ACC112 (cell line): ENCODE measurements at regions not wholly inside any gene's neighbourhood (a gene's known extent, or its start where the extent isn't known, plus 50 kb on each side); places are given as distances from the start of the nearest gene placed in this dataset.

Source experiments
- H2AFZ ChIP-seq: fragments of 200-600 bp; sonication (generic); one replicate; pipeline ENCODE4 v1.6.0; 2017; ENCODE audit warnings: antibody characterized with exemption, low read length; ENCODE audit not compliant: unreplicated experiment
- H3K27ac ChIP-seq: fragments of 200-600 bp; sonication (generic); 2 replicates; pipeline ENCODE4 v1.5.1; 2014; ENCODE audit warnings: low read depth, mild to moderate bottlenecking, antibody characterized with exemption, low read length, moderate library complexity
- H3K27me3 ChIP-seq: fragments of 200-600 bp; sonication (generic); 2 replicates; pipeline ENCODE4 v1.6.1; 2014; ENCODE audit warnings: mild to moderate bottlenecking, antibody characterized with exemption, low read length, moderate library complexity, mixed read lengths; ENCODE audit not compliant: insufficient read depth
- H3K36me3 ChIP-seq: fragments of 200-600 bp; sonication (generic); 2 replicates; pipeline ENCODE4 v1.6.1; 2016; ENCODE audit warnings: mild to moderate bottlenecking, antibody characterized with exemption, low read length, moderate library complexity, mixed read lengths; ENCODE audit not compliant: insufficient read depth
- H3K4me1 ChIP-seq: fragments of 200-600 bp; sonication (generic); one replicate; pipeline ENCODE4 v1.6.1; 2016; ENCODE audit warnings: low read length, mixed read lengths; ENCODE audit not compliant: insufficient read depth, unreplicated experiment, control insufficient read depth
- H3K4me3 ChIP-seq: fragments of 200-600 bp; sonication (generic); 2 replicates; pipeline ENCODE4 v1.5.1; 2014; ENCODE audit warnings: mild to moderate bottlenecking, low read depth, low read length
- H3K79me2 ChIP-seq: fragments of 200-600 bp; sonication (generic); one replicate; pipeline ENCODE4 v1.6.0; 2016; ENCODE audit warnings: low read length; ENCODE audit not compliant: control insufficient read depth, unreplicated experiment, insufficient read depth

DNA sequence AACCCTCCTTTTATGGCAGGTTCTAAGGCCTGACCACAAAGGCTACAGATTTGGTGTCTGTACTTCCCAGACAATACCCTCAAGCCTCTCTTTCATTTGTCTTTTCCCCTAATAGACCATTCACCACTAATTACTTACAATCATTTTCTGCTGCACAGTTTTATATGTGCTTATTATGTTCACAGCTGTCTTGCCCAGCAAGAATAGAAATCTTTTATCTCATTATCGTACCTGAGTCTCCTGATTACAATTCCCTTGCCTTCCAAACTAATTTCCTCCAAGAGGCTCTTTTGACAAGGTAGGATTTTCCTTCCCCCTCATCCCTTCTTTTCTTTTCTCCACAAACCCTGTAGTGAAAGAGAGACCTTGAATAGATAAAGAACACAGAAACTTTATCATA, 352.5 kb upstream of the FMR1 start:
- Histone ChIP-seq H3K4me3 (no peak overlapping the region), H3K79me2 (no peaks in the 10 kb centered on the region), H3K27me3 (no peaks in the 10 kb centered on the region), H3K4me1 (no peaks in the 10 kb centered on the region), H2AFZ (no peak overlapping the region), H3K27ac (no peak overlapping the region), H3K36me3 (no peaks in the 10 kb centered on the region)

DNA sequence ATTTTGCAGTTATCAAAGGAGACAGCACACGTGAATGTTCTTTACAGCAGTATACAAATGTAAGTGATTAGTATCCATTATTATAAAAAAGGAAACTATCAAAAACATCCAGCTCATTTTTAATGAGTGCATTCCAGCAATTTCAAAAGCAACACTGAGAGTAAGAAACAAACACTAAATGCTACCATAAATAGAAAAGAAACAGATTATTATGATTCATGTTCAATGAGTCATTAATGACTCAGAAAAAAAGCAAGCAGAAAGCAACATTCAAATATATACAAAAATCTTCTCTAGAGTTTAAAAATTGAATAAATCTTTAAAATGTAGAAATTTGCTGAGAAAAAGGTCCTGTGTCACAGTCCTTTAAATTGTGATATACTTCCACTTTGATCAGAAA, 346.5 kb upstream of the FMR1 start:
- no peaks in the 10 kb centered on the region for H3K27me3 ChIP-seq
- no peak overlapping the region for H3K27ac ChIP-seq
- H2AFZ ChIP-seq: no peak overlapping the region

GRCh38 chrX:147570483-147570882, 341.2 kb upstream of the FMR1 start:
- H3K27me3 ChIP-seq: no peaks in the 10 kb centered on the region
- no peak overlapping the region for H3K27ac ChIP-seq
- no peaks in the 10 kb centered on the region for H3K4me1 ChIP-seq
- H2AFZ ChIP-seq: no peak overlapping the region
- no peaks in the 10 kb centered on the region for H3K36me3 ChIP-seq
- no peaks in the 10 kb centered on the region for H3K79me2 ChIP-seq
- no peak overlapping the region for H3K4me3 ChIP-seq

More for the DNA sequence above, 346.5 kb upstream of the FMR1 start:
- no peaks in the 10 kb centered on the region for H3K79me2 ChIP-seq
- H3K4me1 ChIP-seq: no peaks in the 10 kb centered on the region
- H3K36me3 ChIP-seq: no peaks in the 10 kb centered on the region
- no peak overlapping the region for H3K4me3 ChIP-seq

GRCh38 chrX:147573266-147573665, 338.5 kb upstream of the FMR1 start:
- no peak overlapping the region for H2AFZ ChIP-seq
- H3K27me3 ChIP-seq: no peaks in the 10 kb centered on the region
- no peaks in the 10 kb centered on the region for H3K36me3 ChIP-seq
- H3K4me1 ChIP-seq: no peaks in the 10 kb centered on the region
- no peak overlapping the region for H3K4me3 ChIP-seq
- no peak overlapping the region for H3K27ac ChIP-seq
- H3K79me2 ChIP-seq: no peaks in the 10 kb centered on the region

DNA sequence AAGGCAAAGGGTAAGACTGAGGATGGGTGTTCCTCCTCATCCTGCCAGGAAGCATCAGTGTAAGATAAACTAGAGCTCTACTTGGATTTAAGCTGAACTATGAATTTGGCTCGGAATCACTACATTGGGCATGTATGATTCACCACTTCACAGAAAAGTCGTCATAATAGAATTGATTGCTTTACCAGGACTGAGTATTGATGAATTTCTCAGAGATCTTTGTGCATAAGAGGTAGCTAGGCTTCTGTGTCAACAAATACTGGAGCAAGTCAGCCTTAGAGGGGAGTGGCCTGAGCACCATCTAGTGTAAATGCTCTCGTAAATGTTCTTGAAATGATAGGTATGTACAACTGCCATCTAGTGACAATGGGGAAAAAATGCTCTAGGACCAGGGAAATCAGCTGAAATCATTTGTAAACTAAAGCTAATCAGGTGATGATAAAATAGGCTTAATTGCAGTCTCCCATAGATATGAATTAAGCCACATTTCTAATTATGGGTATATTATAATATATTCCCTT, 309.5 kb upstream of the FMR1 start:
- no peak overlapping the region for H2AFZ ChIP-seq
- no peaks in the 10 kb centered on the region for H3K27me3 ChIP-seq
- H3K4me3 ChIP-seq: no peak overlapping the region
- no peaks in the 10 kb centered on the region for H3K4me1 ChIP-seq
- no peaks in the 10 kb centered on the region for H3K79me2 ChIP-seq
- no peaks in the 10 kb centered on the region for H3K36me3 ChIP-seq
- H3K27ac ChIP-seq: no peak overlapping the region

- Histone ChIP-seq H3K4me3 (no peak overlapping the region), H3K27me3 (no peaks in the 10 kb centered on the region), H3K79me2 (no peaks in the 10 kb centered on the region), H3K27ac (no peak overlapping the region), H3K4me1 (no peaks in the 10 kb centered on the region), H2AFZ (no peak overlapping the region), H3K36me3 (no peaks in the 10 kb centered on the region)
Measured at GRCh38 chrX:147626605-147627004, 285.1 kb upstream of the FMR1 start.

DNA sequence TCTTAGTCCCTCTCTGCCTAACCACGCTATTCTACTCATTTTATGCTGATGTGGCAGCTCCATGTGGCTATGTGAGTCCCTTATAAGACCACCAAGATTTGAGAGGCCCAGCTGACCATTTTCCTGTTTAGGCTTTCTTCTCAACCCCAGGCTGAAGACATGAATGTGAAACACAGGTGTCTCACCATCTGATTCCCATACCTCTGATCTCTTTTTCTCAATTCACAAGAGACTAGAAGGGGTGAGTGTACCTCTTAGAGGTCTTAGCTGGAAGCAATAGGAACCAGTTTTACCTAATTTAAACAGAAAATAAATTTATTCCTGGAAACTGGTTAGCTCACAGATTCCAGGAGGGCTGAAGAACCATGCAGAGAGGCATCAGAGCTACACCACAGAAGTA, 276.5 kb upstream of the FMR1 start:
- Histone ChIP-seq H3K36me3 (no peaks in the 10 kb centered on the region), H3K4me1 (no peaks in the 10 kb centered on the region), H2AFZ (no peak overlapping the region), H3K27ac (no peak overlapping the region), H3K4me3 (no peak overlapping the region), H3K79me2 (no peaks in the 10 kb centered on the region), H3K27me3 (no peaks in the 10 kb centered on the region)

DNA sequence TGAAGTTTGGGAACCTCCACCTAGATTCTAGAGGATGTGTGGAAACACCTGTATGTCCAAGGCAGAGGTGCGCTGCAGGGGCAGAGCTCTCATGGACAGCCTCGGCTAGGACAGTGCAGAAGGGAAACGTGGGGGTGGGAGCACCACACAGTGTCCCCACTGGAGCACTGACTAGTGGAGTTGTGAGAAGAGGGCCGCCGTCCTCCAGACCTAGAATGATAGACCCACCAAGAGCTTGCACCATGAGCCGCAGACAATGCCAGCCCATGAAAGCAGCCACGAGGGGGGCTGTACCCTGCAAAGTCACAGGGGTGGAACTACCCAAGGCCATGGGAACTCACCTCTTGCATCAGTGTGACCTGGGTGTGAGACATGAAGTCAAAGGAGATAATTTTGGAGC, 274.5 kb upstream of the FMR1 start:
- no peaks in the 10 kb centered on the region for H3K27me3 ChIP-seq
- H3K4me1 ChIP-seq: no peaks in the 10 kb centered on the region
- no peak overlapping the region for H3K27ac ChIP-seq

DNA sequence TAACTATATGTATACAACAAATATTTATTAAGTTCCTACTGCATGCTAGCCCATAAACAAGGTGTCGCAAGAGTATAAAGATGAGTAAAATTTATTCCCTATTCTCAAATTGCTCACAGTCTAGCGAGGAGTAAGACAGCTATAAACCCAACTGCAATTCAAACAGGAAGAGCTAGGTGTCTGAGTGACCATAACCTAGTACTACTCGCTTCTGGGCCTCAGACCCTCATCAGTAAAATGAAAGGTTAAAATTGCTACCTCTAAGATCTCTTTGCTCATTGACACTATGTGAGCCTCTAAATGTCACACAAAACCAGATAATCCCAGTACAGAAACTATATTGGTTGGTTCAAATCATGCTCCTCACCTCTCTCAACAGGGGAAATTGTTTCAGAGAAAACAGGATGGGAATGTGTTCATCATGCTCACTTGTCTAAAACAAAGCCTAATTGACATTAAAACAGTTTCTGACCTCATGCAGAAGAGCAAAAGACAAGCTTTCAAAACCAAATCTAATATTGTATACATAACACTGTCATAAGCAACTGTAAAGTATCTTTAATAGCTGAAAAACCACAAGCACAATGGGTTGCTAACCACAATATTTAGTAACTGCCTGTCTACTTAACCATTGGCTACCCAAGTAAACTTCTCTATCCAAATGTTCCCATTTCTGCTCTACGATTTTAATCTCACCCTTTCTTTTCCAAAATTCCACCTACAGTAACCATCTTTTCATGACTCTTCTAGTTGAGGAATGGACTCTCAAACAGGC, 264.6 kb upstream of the FMR1 start:
- Histone ChIP-seq H3K27me3 (no peaks in the 10 kb centered on the region), H2AFZ (no peak overlapping the region), H3K27ac (no peak overlapping the region), H3K4me3 (no peak overlapping the region), H3K79me2 (no peaks in the 10 kb centered on the region), H3K36me3 (no peaks in the 10 kb centered on the region), H3K4me1 (no peaks in the 10 kb centered on the region)

More for the DNA sequence above, 274.5 kb upstream of the FMR1 start:
- Histone ChIP-seq H3K79me2 (no peaks in the 10 kb centered on the region), H3K4me3 (no peak overlapping the region), H3K36me3 (no peaks in the 10 kb centered on the region), H2AFZ (no peak overlapping the region)

DNA sequence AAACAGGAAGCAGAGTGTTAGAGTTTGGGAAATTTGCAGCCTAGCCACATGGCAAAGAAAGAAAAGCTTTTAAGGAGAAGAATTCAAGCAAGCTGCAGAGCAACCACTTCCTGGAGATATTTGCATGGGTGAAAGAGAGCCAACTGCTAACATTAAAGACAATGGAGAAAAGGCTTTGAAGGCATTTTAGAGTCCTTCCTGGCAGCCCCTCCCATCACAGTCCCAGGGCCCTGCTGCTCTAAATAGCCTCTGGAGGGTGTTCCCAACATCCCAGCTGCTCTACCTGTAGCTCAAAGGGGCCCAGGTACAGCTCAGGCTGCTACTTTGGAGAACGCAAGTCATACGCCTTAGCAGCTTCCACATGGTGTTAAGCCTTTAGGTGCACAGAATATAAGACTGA, 235.9 kb upstream of the FMR1 start:
- no peaks in the 10 kb centered on the region for H3K27me3 ChIP-seq
- no peaks in the 10 kb centered on the region for H3K4me1 ChIP-seq
- H2AFZ ChIP-seq: no peak overlapping the region
- no peaks in the 10 kb centered on the region for H3K79me2 ChIP-seq
- no peak overlapping the region for H3K27ac ChIP-seq
- no peaks in the 10 kb centered on the region for H3K36me3 ChIP-seq
- no peak overlapping the region for H3K4me3 ChIP-seq

DNA sequence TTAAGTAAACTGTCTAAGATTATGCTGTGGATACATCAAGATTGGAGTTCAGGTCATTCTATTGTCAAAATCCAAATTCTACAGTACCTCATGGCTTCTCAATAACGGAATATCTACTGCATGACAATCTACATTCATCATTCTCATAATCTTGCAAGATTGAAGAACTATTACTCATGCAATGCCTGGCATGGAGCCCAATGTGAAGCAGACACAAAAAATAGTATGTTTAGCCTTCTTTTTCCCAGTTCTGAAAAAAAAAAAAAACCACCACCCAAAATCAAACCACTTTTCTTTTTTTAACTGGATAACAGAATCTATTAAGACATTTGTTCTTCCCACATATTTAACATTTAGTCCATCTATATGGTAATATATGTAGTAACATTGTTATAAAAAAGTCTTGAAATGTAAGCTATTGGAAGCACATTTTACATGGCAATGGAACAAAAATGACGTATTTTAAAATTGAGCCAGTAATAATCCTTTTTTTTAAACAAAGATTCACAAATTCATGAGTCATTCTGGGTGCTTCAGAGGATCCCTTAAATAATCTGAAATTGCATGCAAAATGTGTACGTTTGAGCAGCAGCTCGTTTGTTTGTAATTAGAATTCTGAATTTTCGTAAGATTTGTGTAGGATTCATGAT, 232.2 kb upstream of the FMR1 start:
- no peaks in the 10 kb centered on the region for H3K27me3 ChIP-seq
- H3K79me2 ChIP-seq: no peaks in the 10 kb centered on the region
- no peak overlapping the region for H2AFZ ChIP-seq
- no peaks in the 10 kb centered on the region for H3K36me3 ChIP-seq
- no peak overlapping the region for H3K27ac ChIP-seq
- no peaks in the 10 kb centered on the region for H3K4me1 ChIP-seq
- no peak overlapping the region for H3K4me3 ChIP-seq
